Right lung (tissue), 2 donors: ENCODE measurements at regions not wholly inside any gene's neighbourhood (a gene's known extent, or its start where the extent isn't known, plus 50 kb on each side); places are given as distances from the start of the nearest gene placed in this dataset.
"Not testable (repeated sequence)": the region's sequence is repeated elsewhere in the genome, so short reads cannot be mapped to it uniquely, and the experiment has no call there.

ENCODE experiments used
- DNase-seq, 2 donors: peaks; one replicate each; pipeline ENCODE4 v3.0.0-alpha.2; 2013

DNA sequence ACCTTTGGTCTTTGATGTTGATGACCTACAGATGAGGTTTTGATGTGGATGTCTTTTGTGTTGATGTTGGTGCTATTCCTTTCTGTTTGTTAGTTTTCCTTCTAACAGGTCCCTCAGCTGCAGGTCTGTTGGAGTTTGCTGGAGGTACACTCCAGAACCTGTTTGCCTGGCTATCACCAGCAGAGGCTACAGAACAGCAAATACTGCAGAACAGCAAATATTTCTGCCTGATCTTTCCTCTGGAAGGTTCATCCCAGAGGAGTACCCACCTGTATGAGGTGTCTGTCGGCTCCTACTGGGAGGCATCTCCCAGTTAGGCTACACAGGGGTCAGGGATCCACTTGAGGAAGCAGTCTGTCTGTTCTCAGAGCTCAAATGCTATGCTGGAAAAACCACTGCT, 694.5 kb upstream of the CDH6 start:
- no peak for DNase-seq

DNA sequence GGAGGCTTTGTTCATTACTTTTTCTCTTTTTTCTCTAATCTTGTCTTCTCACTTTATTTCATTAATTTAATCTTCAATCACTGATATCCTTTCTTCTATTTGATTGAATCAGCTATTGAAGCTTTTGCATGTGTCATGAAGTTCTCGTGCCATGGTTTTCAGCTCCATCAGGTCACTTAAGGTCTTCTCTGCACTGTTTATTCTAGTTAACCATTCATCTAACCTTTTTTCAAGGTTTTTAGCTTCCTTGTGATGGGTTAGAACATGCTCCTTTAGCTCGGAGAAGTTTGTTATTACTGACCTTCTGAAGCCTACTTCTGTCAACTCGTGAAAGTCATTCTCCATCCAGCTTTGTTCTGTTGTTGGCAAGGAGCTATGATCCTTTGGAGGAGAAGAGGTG, 695.0 kb upstream of the CDH6 start:
- DNase-seq: not testable (repeated sequence)

DNA sequence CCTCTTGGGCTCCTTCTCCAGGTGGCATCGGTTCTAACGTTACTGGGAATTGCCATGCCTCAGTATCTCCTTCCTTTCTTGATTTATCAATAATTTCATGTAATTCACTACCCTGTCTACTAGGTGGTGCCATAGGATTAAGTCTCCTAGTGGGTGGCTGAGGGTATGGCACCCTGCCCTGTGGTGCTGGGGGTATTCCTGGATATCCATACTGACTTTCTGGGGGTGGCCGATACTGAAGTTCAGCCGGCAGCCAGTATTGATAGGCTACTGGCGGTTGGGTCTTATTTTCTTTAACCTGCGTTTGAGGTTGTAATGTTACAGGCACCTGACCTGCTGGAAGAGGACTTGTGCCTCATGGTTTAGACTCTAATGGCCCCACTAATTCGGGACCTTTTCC, 699.4 kb upstream of the CDH6 start:
- not testable (repeated sequence) for DNase-seq

DNA sequence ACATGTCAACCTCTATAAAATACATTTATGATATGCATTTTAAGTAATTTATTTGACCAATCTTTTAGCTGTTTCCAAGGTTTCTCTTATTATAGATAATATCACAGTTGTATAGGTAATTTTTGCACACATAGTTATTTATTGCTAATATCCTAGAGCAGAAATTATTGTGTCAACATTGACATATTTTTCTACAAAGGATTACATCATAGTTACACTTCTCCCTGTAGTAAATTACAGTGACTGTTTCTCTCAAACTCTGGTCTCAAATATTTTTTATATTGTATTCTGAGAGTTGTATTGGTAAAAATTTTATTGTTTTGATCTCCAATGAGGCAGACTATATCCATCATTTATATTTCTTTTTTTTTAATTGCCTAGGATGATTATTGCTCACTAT, 714.4 kb upstream of the CDH6 start:
- no peak for DNase-seq

DNA sequence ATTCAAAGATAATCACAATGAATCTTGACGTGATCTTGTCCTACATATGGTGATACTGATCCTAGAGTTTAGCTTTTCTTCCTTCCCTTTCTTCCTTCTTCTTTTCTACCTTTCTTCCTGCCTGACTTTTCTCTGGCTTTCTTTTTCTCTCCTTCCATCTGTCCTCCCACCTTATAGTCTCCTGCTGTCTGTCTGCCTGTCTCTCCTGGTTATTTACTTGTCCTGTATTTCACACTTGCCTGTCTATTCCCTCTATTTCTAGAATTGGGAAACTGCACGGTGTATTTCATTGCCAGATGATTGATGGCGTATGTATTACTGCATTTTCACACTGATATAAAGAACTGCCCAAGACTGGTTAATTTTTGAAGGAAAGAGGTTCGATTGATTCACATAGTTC, 718.1 kb upstream of the CDH6 start:
- no peak for DNase-seq

DNA sequence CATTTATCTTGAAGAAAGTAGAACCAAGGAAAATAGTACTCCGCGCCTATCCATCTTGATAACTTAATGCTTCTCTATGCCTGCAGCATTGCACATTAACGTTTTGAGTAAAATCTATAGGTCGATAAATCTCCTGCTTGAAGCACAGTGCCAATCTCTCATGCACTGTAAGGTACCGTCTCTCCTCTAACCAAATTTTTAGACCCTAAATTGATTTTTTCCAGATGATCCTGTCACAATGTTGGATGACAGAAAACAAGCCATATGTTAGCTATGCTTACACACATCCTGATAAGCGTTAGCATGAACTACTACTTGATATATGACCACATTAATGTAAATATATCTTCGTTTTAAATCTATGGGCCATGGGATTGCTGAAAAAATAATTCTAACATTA, 723.8 kb upstream of the CDH6 start:
- DNase-seq: no peak

DNA sequence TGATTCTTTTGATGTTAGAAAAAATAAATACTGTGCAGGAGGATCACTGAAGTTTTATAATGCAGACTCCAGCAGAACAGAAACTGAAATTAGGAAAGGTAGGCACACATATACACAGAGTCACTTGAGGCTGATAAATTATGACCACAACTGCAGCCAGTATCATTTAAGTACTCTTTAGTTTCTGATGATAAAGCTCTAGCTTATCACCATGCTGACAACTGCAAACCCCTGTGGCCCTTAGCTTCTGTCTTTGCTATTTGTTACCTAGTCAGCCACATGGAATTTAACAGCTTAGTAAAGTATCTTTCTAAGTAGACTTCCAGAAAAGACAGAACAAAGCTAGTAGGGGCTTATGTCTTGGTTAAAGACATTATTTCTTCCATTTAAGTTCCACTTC, 734.8 kb upstream of the CDH6 start:
- DNase-seq: no peak

DNA sequence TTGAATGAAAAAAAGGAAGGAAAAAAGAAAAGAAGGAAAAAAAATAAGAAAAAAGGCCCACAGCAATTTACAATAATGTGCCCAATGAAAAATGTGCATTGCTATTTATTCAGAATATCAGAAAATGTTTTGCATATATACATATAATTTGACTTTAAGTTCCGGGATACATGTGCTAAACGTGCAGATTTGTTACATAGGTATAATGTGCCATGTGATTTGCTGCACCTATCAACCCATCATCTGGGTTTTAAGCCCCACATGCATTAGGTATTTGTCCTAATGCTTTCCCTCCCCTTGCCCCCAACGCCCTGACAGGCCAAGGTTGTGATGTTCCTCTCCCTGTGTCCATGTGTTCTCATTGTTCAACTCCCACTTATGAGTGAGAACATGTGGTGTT, 738.0 kb upstream of the CDH6 start:
- DNase-seq: not testable (repeated sequence)

DNA sequence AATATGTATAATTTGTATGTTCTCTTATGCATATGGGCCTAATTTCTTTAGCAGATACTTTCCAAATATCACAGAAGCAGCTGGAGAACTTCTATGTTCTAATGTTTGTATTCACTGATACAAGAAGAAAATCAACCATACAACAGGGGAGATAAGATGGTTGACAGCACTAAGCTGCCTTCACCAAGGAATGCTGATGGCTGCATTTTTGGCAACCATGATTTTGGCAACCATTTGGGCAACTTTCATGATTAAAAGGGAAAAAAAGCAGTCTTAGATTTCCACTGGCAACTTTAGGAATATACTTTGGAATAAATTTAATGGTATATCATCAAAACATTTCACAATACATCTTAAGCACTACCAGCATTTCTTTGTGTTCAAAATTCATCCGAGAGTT, 740.3 kb upstream of the CDH6 start:
- no peak for DNase-seq

DNA sequence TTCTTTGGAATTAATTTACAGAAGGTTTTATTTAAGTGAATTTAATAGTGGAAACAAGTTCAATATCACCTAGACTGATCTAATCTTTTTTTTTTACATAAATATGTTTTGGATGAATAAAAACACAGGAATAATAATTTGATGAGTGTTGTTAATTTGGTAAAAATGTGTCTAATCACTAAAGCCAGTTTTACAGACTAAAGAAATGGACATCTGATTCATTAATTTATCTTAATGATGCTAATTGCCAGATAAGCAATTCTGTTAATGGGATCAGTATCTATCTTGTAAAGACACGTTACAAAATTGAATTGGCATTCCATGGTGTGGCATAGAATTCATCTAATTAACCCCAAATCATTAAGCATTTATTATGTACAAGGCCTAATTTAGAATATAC, 743.3 kb upstream of the CDH6 start:
- DNase-seq: no peak

DNA sequence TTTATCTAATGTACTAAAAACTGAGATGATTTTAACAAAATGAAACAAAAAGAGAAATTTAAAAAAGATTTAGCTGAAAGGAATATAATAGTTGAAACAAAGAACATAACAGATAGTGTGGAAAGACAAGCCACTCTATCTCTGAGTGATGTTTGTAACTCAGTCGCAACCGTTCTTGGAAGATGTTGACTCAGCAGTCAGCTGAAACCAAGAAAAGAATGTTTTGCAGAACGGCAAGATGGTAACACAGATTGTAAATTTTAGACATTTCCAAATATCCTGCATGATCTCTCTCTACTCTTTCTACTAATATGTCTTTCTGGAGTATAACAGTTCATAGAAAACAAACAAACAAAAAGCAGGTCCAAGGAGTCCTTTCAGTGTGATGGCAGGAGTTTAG, 746.1 kb upstream of the CDH6 start:
- DNase-seq: no peak

DNA sequence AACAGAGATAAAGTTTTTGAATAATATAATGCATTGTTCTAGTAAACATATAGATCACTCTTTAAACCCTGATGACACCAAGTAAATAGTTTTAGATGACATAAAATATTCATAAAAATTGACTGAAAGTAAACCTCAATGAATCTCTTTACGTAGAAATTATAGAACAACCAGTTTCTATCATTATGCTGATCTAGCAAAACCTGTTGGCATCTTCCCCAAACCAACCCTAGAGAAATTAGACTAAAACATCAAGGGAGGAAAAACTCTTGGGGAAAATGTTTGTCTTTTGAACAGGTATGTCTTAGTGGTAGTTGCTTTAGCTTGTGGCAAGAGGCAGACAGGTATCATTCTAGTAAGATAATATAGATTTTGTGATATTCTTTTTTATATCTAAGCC, 747.0 kb upstream of the CDH6 start:
- no peak for DNase-seq

DNA sequence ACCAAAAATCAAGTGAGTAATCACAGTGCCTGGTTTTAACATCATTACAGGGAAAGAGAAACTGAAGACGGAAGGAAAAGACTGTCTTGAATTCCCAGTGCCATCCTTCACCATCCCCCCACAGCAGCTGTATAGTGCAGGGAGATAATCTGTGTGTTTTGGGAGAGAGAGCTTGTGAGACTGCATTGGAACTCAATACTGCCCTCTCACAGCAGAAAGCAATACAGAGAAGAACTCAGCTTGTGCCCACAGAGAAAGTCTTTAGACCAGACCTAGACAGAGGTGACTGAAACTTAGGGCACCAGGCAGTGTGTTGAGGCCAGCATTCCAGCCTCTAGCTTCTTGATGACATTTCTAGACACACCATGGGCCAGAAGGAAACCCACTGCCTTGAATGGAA, 754.7 kb upstream of the CDH6 start:
- DNase-seq: no peak

DNA sequence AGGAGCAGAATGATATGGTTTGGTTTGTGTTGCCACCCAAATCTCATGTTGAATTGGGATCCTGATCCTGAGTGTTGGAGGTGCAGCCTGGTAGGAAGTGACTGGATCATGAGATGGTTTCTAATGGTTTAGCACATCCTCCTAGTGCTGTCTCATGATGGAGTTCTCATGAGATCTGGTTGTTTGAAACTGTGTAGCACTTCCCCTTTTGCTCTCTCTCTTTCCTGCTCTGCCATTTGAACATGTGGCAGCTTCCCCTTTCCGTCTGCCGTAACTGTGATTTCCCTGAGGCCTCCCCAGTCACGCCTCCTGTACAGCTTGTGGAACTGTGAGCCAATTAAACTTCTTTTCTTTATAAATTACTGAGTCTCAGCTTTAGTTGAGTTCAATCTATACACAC, 756.8 kb upstream of the CDH6 start:
- DNase-seq: no peak

DNA sequence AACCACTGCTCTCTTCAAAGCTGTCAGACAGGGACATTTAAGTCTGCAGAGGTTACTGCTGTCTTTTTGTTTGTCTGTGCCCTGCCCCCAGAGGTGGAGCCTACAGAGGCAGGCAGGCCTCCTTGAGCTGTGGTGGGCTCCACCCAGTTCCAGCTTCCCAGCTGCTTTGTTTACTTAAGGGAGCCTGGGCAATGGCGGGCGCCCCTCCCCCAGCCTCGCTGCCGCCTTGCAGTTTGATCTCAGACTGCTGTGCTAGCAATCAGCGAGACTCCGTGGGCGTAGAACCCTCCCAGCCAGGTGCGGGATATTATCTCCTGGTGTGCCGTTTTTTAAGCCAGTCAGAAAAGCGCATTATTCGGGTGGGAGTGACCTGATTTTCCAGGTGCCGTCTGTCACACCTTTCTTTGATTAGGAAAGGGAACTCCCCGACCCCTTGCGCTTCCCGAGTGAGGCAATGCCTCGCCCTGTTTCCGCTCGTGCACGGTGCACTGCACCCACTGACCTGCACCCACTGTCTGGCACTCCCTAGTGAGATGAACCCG, 764.5 kb upstream of the CDH6 start:
- not testable (repeated sequence) for DNase-seq

DNA sequence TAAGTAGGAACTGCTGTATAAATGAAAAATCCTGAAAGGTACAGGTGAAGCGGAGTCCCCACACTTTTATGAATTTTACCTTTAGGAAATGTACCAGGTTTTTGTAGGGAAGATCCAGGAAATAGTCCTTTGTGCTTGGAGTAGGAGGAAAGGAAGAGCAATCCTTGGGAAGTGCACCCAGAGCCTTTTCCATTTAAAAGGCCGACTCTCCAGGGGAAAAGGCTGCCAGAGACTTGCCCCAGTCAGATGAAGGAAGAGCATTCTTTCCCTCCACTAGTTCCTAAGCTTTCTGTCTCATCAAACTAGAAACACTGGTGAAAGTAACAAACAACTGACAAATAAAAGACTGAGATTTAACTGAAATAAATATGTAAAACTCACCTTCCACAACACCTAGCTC, 779.4 kb upstream of the CDH6 start:
- DNase-seq: no peak

DNA sequence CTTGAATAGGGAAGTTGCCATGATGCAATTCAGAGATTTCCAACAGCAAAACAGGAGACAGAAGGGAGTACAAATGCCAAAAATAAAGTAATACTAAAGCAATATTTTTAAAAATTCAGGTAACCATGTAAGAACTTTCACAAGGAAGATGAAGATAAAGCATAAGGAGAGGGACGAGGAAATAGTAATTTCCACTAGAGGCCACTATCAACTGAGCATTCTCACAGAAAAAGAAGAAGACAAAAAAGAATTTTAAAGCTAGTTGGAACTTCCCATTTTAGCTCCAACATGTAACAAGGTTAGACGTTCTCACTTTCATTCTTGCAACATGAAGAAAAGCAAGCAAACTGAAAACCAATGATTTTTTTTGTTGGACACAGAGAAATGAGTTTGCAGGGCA, 779.9 kb upstream of the CDH6 start:
- DNase-seq: no peak

DNA sequence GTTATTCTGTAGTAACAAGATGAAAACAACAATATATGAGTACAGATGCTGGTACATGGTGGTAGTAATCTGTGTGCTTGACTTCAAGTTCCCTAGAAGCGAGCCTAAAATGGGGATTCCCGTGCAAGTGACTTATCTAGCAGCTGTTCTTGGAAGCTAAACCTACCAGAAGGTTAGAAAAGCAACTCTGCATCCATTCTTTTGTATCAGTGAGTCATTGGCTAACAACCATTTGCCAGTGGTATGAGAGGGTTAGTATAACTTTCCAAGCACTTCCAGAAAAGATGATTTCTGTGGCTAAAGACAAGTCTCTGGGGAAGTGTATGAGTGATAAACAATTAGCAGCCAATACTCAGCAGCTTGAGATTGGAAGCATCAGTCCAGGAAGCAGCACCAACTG, 787.7 kb upstream of the CDH6 start:
- DNase-seq: no peak

DNA sequence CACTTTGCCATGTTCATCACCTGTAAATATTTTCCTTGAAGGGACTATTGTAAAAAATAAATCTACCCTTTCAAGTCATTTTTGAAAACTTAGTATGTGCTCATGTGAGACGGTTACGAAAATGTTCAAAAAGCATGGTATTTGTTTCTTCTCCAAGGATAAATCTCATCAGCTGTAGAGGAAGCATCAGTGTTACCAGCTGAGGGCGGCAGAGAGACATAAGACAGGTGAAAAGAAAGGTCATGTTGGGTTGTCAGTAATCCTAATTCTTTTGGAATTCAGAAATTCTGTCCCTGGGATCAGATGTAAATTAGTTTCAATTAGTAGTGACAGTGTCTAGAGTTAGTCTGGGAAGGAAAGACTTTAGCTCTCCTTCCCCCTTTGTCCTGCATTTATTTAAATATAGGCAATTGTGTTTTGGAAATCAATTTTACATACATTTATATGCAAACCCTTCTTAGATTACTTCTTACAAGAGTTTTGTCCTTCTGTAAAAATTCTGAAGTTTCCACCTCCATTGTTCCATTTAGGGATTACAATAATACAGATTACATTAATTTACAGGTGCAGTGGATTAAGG, 791.9 kb upstream of the CDH6 start:
- peak; percentile 5 to 12 for DNase-seq

DNA sequence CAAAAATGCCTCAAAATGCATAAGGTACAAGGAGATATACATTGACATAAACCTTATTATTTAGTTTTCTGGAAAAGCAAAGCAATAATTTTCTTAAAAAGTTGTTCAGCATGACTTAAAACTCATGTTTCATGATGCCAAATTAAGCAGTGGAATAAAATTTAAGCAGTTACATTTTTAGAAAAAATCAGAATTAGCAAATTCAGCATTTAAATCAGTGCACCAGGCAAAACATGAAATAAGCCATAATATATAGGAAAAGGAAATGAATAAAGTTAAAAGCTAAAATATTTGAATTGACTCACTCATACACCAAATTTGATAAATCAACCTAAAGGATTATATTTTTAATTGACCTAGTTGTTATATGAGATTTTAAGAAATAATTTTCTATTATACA, 795.1 kb upstream of the CDH6 start:
- DNase-seq: no peak

DNA sequence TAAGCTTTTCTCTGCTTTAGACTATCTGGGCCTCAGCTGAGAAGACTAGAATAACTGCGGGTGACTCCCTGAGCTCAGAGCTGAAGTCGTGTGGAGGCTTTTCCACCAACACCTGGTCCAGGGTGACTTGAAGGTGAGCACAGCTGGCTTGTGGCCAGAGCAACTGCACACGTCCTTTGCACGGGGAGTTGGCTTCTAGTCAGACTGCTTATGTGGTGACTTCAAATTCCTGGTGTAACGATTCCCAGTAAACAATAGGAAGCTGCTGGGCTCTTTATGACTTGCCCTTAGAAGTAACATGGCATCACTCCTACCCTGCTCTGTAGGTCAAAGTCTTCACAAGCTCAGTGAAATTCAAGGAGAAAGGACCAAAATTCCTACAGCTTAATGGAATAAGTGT, 800.6 kb upstream of the CDH6 start:
- no peak for DNase-seq

DNA sequence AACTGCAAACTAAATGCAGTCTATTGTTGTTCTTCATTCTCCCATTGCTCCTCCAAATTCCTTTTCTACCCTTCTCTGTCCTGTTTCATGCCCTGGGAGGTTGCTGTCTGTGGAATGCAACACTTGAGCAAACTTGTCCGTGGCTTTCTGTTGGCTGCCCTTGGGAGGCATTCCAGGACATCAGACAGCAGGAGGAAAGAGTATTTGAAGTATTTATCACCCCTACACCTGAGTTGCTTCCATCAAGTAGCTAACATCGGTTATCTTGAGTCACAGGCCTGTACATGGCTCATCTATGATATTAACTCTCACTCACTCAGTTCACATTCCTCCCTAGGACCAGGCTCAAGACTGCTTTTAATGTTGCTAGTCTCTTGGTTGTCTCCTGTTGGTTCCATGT, 803.4 kb upstream of the CDH6 start:
- no peak for DNase-seq

DNA sequence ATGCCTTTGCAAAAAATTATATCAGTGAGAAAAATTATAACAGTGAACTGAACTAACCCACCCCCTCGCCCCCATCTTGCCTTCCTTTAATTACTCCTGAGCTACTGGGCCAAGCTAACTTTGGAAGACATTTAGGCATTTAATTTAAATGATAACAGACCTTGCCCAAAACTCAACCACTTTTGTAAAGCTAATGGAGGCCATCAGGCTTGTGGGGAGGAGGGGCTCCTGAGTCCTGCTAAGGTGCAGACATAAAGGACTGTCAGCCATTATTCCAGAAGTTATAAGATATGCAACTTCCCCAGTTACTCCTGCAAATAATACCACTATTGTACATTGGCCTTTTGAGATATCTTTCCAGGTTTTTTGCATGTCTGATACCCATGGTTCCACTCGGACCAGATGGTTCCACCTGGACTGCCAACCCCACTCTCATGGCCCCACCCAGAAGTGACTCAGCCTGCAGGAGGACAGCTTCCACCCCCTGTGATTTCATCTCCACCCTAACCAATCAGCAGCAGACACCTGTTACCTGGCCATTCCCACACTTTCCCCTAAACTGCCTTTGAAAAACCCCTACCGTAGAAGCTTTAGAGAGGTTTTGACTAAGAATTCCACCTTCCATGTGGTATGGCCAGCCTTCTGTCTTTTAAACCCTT, 805.4 kb upstream of the CDH6 start:
- no peak for DNase-seq

DNA sequence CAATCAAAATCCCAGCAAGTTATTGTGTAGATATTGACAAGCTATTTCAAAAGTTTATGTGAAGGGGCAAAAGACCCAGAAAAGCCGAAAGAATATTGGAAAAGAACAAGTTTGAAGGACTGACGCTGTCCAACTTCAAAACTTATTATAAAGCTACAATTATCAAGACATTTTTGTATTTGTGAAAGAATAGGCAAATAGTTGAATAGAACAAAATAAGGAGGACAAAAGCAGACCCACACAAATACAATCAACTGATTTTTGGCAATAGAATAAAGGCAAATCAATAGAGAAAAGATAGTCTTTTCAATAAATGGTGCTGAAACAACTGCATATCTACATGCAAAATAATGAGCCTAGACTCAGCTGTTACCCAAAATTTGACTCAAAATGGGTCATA, 807.7 kb upstream of the CDH6 start:
- no peak for DNase-seq
